ENCODE measurements at regions not wholly inside any gene's neighbourhood (a gene's known extent, or its start where the extent isn't known, plus 50 kb on each side); places are given as distances from the start of the nearest gene placed in this dataset.

DNA sequence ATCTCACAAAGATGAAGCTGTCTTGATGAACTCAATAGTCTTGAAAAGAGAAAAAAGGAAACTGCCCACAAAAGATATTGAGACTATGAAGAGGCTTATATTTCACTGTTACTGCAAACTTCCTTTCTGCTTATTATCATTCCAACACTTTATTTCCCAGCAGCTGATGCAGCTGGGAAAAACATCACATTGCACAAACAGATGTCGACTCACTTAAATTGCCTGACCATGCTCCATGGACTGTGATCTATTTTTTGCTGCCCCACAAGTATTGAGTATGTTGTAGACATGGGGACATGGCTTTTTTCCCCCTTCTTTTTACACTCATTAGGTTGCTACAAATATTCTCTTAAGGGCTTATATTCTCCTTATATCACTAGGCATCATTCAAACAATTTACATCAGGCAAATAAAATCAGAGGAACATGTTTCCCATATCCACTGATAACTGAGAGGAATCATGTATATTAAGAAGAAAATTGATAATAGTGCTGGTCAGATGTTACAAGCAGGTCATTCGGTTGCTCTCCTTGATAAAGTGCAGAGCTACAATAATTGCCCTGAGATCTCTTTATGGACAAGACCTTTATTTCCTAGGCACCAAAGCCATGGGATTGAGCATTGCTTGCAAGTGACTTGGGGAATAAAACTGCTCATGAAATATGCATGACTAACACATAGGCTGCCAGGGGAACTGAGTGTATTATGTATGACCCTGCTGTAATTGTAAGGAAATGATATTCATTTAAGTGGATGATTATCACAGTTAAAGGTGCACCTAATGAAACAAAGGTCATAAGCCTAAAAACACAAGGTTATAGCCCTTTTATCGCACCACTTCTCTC lies 509.9 kb downstream of the ZNF608 start:
- DNase-seq (ENCODE audit: low spot score) (no peak), FAIRE-seq (no peak)

DNA sequence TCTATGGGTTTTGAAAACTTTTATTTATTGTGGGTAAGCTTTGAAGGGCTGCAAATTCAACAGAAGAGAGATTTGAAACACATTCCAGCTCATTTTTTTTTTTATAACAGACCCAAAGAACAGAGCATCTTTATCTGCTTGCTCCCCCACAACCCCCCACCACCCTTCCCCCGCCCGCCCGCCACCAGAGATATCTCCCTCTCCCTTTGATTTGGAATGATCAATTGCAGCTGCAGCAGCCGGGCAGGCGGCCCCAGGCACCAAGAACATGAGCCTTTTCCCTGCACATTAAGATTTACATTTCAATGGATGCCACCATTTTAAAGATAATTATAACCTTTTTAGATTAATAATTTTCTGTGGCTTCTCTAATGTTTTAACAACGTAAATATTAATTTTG lies 510.9 kb downstream of the ZNF608 start:
- DNase-seq (ENCODE audit: low spot score) (no peak), FAIRE-seq (no peak)

DNA sequence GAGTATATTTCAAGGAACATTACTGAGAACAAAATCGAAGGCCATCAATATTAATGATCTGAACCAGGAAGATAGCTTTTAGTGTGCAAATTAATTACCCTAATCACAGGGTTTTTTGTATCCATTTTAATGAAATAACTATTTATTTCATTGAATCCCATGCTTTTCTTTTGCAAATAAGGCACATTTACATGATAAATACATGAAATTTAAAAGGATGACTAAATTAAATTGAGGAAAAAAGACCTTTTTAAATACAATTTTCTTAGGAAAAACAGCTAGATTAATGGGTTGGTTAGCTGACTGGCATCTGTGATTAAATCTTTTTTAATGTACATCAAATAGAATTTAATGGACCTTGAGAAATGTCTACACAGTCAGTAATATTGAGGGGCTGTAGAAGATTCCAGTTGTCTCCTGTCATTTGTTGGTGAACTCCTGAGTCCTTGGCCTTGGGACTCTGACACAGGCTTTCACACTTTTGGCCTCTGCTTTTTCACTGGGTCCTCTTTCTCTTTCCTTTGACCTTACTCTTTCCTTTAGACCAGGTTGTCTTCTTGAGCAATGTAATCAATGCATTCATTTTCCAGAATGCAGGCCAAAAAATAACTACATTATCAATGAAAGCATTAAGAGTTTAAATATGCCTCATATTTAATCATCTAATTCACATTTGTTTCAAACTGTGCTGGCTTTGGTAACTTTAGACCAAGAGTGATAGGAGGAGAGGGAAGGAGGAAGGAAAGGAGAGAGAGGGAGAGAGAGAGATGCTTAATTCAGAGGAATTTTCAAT lies 511.5 kb downstream of the ZNF608 start:
- FAIRE-seq = no peak
- DNase-seq (ENCODE audit: low spot score) = no peak

DNA sequence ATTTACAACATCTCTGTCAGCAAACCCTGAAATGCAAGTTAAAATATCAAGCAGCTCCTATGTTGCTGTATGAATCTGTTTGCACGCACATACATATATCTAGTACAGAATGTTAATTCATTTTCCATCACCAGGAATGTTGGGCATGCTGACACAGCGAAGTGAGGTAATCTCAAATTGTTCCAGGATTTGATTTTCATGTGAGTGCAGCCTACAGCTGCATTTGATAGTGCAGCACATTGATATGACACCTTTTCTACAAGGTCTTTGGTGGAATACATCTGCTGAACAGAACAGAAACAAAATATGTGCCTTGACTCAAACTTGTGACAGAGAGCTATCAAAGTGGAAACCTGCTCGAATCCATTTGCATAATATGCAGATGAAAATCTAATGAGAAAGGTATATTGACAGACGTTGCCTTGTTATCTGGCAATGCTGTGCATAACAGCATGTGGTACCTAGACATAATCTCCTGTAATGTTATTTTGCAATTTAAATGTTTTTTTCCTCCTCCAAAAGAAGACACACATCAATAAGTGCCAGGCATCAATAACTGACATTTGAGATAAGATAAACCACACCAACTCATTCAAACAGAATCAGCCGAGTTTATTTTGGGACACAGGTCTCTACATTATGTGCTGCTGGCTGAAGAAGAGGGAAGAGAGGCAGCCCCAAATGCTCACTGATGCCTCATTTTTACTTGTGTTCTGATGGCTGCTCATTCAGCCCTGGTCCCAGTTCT lies 512.2 kb downstream of the ZNF608 start:
- no peak for DNase-seq (ENCODE audit: low spot score)

DNA sequence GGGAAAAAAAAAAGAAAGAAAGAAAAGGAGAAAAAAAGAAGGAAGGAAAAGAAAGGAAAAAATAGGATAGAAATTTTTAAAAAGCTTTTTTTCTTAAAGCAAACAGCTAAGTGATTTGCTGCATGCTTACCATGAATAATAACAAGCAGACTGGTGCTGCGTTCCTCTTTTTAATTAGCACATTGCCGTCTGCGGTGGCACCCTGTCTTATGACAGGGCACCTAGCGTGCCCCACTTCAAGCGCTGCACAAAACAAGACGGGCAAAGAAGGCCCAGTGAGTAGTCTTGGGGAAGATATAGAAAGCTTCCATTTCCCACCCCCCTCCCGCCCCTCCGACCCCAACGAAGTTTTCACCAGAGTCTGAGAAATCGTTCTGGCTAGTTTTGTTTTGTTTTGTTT lies 513.9 kb downstream of the ZNF608 start:
- no peak for FAIRE-seq

More for the DNA sequence above, 512.2 kb downstream of the ZNF608 start:
- no peak for FAIRE-seq

DNA sequence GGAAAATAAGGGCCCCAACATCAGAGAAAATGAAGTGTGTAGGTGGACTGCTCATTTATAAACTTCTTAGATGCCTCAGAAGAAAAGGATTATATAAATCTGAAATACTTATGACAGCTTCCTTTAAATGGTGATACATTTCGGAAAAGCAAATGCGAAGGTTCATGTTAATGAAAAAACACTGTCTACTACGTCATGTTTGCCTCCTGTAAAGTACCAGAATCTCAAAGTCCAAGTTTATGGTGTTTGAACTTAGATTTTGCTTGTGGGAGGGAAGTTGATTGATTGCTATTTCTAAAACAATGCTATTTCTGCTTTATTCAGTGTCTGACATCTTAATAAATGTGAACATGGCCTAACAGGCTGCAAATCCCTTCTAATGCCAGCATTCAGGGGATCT lies 514.6 kb downstream of the ZNF608 start:
- DNase-seq (ENCODE audit: low spot score) = no peak
- FAIRE-seq = no peak

More for the DNA sequence above, 513.9 kb downstream of the ZNF608 start:
- DNase-seq (ENCODE audit: low spot score) = no peak

DNA sequence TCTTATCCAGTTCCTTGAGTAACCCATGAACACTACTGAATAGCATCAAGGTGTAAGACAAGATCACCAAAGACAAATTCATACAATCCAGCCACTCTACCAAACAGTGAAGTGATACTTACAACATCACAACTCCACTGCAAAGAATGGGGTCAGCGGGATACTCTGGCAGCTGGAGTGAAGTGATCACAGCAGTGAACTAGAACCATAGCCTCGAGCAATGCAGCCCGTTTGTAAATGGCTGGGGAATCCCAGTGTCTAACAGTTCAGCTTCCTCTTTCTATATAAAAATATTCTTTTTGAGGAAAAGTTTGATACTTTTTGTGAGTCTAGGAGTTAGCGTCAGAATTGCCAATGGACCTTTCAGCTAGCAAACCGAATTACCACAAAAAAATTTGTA lies 515.2 kb downstream of the ZNF608 start:
- FAIRE-seq = no peak
- DNase-seq (ENCODE audit: low spot score) = no peak

DNA sequence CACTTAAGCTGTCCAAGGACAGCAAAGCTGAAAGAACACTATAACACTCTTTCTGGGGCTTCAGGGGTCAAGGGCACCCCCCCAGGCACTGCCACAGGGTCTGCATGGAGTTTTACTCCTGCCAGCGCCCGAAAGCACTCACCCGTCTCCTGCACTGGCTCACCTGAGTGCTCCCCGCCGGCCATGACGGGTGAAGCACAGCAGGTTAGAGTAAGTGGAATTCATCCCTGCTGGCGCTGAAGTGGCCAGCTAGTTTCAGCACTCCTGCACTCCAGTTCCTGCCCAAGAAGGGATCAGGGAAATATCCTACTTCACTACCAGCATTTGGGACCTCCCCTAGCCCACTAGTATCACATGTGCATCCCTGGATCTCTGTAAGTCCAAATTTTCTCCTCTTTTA lies 516.0 kb downstream of the ZNF608 start:
- DNase-seq (ENCODE audit: low spot score) = no peak
- no peak for FAIRE-seq

DNA sequence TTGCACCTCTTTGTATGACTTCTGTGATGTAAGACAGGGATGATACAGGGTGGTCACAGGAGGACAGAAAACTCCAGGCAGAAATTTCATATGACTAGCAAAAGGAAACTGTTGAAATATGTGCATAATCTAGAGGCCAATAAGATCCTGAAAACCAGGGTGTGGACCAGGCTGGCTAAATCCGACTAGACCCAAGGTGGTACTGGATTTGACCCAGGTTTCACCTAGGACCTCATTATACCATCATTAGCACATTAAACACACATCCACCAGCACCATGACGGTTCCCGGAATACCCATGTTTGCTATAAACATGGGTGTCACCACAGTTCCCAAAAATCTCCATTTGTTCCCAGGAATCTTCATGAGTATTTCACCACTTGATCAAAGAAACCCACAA lies 517.1 kb downstream of the ZNF608 start:
- FAIRE-seq = no peak

DNA sequence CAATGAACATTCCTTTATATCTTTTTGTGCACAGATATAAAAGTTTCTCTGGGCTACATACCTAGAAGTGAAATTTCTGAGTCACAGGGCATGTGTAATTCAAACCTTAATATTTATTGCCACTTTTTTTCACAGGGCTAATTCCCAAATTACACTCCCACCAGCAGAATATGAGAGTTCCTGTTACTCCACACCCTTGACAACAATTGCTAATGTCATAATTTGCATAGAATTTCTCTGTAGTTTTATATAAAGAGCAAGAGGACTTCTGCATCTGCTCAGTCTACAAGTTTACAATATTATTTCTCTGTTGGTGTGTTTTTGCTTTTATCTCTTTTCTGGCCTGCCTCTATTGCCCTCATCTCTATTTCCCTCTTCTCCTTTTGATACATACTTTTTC lies 518.5 kb downstream of the ZNF608 start:
- DNase-seq (ENCODE audit: low spot score) (no peak), FAIRE-seq (no peak)

More for the DNA sequence above, 517.1 kb downstream of the ZNF608 start:
- DNase-seq (ENCODE audit: low spot score) = no peak

DNA sequence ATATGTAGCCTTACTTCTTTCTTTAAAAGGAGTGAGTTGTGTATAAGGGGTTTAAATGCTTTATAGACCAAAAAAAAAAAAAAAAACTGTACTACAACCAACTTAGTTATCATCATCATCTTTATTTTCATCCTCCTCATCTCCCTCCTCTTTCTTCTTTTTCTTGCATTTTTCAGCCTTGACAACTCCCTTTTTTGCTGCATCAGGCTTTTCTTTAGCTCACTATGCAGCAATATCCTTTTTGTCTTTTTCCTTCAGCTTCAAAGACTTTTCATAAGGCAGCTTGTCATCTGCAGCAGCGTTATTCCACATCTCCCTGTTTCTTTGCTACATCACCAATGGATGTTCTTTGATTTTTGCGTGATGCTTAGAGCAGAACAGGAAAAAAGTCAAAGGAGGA lies 526.0 kb downstream of the ZNF608 start:
- FAIRE-seq (no peak), DNase-seq (ENCODE audit: low spot score) (no peak)

DNA sequence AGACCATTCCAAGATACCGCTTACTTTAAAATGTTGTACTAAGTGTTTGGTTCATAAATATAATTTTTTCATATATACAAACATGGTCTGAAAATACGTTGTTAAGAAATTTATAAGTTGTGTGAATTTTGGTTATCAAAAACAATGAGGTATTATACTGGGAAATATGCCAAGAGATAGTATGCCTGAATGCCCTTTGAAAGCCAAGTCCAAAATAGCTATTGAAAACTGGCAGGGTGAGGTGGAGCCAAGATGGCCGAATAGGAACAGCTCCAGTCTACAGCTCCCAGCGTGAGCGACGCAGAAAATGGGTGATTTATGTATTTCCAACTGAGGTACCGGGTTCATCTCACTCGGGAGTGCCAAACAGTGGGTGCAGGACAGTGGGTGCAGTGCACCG lies 533.5 kb downstream of the ZNF608 start:
- FAIRE-seq = no peak

DNA sequence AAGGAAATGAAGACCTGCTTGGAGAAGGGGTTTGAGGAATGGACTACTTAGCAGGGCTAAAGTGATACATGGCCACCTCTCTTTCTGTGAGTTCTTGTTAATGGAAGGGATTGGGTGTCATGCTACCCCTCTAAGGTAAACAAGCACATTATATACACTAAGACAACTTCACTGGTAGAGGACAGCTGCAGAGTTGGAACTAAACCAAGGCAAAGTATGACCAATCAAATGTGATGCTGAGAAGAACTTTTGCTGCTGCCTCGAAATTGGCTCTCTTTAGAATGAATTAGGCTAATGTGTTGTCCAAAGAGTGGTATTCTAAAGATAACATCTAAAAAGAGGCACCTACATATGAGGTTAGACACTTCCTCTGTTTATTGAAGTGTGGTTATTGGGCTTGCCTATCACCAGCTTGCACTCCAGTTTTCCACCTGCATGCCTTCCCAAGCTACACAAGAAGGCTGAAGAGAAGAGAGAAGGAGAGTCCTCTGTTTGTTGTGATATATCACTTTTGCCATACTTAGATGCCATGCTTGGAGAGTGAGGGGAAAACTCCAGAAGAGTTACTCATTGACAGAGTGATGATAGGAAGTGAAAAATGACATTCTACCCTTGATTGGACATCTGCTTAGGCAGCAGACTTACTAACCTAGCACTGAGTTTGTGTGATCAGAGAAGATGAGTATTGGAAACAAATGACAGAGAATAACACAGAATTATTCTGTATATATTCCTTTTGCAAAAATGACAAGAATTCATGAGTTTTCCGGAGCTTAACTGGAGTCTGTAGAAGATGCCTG lies 536.1 kb downstream of the ZNF608 start:
- FAIRE-seq = no peak
- DNase-seq (ENCODE audit: low spot score) = peak; percentile 7

More for the DNA sequence above, 533.5 kb downstream of the ZNF608 start:
- no peak for DNase-seq (ENCODE audit: low spot score)

DNA sequence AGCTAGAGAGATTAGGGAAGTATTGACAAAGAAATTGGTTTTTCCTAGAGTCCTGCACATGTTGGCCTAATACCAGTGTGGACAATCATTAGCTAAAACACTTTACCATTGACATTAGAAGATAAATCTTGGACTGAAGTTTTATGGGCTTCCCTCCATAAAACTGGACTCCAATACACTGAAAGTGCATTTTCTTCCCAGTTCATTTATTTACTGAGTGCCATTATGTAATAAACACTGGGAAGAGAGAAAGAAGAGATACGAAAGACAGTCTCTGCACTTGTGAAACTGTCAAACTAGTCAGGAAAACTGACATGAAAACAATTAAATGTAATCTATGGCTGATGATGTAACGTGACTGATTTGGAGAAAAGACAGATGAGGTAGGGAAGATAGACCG lies 539.3 kb downstream of the ZNF608 start:
- no peak for DNase-seq (ENCODE audit: low spot score)
- FAIRE-seq = no peak

DNA sequence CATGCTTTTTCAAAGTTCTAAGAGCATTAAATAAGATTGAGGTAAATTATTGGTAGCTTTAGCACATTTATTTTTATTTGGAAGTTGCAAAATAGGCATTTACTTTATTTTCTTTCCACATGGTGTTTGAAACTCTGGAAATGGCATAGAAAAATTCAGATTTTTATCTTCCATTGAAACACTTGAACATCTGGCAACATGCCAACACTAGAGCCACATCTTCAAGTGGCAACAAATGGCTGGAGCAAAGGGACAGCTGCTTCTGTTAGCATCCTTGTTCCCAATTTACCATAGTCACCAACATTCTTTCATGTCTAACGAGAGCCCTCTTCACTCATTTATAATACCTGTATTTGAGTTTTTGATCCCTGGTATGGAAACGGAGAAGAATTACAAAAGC lies 539.9 kb downstream of the ZNF608 start:
- no peak for DNase-seq (ENCODE audit: low spot score)
- FAIRE-seq = no peak

DNA sequence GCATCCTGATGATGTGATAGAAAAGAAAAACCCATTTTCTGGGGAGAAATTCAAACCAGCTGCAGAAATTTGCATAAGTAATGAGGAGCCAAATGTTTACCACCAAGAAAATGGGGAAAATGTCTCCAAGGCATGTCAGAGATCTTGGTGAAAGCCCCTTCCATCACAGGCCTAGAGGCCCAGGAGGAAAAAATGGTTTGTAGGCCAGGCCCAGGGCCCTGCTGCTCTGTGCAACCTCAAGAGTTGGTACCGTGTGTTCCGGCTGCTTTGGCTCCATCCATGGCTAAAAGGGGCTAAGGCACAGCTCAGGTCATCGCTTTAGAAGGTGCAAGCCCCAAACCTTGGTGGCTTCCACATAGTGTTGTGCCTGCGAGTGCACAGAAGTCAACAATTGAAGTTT lies 543.1 kb downstream of the ZNF608 start:
- DNase-seq (ENCODE audit: low spot score) (no peak), FAIRE-seq (no peak)

DNA sequence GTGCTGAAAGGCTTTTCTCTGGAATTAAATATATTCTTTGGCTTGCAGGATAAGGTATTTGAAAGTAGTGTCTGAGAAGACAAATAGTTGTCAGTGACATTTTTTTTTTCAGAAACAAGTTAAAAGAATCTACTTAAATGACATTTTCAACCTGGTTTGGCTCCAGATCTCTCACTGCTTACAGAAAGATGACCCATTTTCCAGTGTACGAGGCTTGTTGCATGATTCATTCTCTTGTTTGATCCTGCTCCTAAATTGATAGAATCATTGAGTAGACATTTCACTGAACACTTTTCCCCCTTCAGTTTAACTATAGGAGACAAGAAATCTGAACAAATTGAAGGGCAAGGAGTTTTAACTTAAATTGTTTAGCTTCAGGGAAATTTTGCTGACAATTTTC lies 546.1 kb downstream of the ZNF608 start:
- FAIRE-seq (no peak), DNase-seq (ENCODE audit: low spot score) (no peak)

DNA sequence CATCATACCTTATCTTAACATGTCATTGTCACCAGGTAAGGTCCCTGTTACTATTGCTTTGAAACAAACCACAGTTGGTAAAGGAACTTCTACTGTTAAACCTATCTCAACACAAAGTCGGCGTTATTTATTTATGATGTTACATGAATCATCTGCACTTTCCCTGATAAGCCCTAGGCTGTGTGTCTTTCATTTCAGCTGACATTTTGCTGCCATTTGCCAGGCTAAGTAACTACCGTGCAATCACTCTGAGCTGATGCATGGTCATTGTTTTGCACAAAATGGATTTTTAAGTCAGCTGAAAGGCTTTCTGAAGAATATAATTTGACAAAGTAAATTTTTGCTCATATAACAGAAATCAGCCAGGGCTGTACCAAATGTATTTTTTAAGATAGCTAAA lies 546.5 kb downstream of the ZNF608 start:
- FAIRE-seq (no peak), DNase-seq (ENCODE audit: low spot score) (no peak)

DNA sequence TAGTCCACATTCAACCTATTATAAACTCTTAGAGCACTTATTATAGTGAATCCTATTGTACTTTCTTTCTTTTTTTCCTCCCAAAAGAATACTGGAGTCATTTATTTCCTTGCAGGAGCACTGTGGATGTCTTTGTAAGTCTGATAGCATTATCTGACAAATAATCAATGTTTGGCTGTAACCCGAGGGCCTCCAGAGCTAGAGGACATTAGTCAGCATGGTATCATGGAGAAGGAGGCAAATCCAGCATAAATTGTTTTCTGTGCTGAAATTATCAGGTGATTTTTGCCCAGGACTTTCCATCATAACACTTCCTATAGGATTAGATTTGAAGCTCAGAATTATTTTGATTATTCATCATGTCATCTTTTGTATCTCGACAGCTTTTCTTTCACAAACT lies 551.0 kb downstream of the ZNF608 start:
- FAIRE-seq = no peak
- no peak for DNase-seq (ENCODE audit: low spot score)

DNA sequence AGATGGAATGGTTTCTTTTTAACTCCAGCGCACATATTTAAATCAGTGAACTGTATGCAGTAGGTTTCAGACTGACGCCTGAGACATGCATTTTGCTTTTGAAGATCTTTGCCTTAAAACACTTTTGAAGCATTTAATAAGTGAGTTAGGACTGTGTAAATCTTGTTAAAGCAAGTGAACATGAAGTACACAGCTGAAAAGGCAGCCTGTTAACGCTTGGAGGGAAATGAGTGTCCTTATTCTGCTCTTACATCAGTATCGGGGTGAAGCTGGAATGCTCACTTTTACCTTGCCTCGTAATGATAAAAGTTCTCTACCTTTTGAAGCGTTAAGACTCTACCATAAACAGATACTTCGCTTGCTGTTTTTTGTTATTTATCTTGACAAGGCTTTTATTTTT lies 552.2 kb downstream of the ZNF608 start:
- DNase-seq (ENCODE audit: low spot score) = no peak
- FAIRE-seq = no peak

DNA sequence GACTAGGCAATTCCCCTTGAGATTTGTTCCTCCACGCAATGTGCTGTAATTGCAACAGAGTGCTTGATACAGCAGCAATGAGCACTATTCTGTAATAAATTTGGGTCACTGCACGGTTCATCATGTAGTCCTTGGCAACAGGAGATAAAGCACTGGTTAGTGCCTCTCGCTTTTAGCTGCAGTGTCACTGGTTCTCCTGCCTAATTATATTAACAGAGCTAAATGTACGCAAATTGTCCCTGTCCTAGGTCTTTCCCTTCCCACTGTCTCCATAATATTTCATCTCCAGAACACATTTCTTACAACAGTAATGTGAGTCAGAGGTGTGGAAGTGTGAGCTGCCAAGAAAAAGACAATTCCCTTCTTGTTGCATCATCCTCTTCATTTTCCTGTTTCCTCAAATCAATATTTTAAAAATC lies 553.1 kb downstream of the ZNF608 start:
- FAIRE-seq (no peak), DNase-seq (ENCODE audit: low spot score) (peak; percentile 21)

All from RCC 7860 (cell line).